Activated naive CD8-positive, alpha-beta T cell treated with anti-CD3 and anti-CD28 coated beads, Interleukin-2, amount 10 ng/mL, durations not matched to agents 7 days and 5 days (primary cell): ENCODE measurements at regions not wholly inside any gene's neighbourhood (a gene's known extent, or its start where the extent isn't known, plus 50 kb on each side); places are given as distances from the start of the nearest gene placed in this dataset.

Source experiments
- ATAC-seq: fragments of 150-1000 bp; cut with Tn5 transposase; one replicate; pipeline ENCODE4 v1.10.0; 2021; ENCODE audit warnings: low read depth, moderate library complexity
- POLR2A ChIA-PET: fragments of 350-600 bp; sonication (Branson Sonifier 250); formaldehyde crosslinking; loops from one replicate; lab custom pipeline; 2021; ENCODE audit warnings: antibody characterized with exemption; lab: Charles Lee
- DNase-seq: peaks from one replicate; pipeline ENCODE4 v3.0.0; 2021
- H3K27ac Mint-ChIP-seq: one replicate; pipeline ENCODE4 v1.8.0; 2022; ENCODE audit warnings: mild to moderate bottlenecking, mixed read lengths
- H3K27me3 Mint-ChIP-seq: one replicate; pipeline ENCODE4 v1.8.0; 2022; ENCODE audit warnings: mild to moderate bottlenecking, moderate library complexity, mixed read lengths
- H3K36me3 Mint-ChIP-seq: one replicate; pipeline ENCODE4 v1.8.0; 2021; ENCODE audit warnings: mild to moderate bottlenecking, mixed read lengths
- H3K4me1 Mint-ChIP-seq: one replicate; pipeline ENCODE4 v1.8.0; 2021; ENCODE audit warnings: mixed read lengths
- H3K4me3 Mint-ChIP-seq: one replicate; pipeline ENCODE4 v1.8.0; 2022; ENCODE audit warnings: mild to moderate bottlenecking, moderate library complexity, mixed read lengths
- H3K9me3 Mint-ChIP-seq: one replicate; pipeline ENCODE4 v1.8.0; 2021; ENCODE audit warnings: mixed read lengths

GRCh38 chr16:85178596-85178995 is 66.3 kb upstream of the CIBAR2 start:
- H3K4me3 Mint-ChIP-seq, result no peak overlapping the region
- POLR2A ChIA-PET, result no interaction called here

DNA sequence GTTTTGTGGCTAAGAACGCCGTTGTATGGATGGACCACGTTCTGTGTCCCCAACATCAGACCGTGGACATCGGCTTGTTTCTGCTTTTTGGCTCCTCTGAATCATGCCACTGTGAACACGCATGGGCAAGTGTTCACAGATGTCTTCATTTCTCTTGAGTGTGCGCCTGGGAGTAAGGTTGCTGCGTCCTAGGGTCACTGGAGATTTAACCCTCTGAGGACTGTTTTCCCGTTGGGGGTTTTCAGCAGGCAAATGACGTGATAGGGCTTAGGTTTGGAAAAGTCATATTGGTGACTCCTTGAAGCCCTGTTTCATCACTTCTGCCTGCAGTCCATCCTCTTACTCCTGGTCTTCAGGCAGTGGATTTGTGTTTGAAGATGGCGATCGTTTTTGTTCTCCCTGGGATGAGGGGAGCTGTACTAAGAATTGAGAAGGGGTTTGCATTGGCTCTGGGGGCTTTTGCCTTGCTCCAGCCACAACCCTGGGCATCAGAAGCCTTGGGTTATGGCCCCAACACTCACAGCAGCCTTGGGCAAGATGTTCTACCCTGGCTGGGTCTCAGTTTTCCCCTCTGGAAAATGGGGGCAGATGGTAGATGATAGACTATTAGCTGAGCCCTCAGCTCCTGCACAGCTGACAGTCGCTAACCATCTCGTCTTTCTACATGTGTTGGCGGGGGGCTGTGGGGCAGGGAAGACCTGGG is 67.2 kb upstream of the CIBAR2 start:
- Mint-ChIP-seq H3K4me1 (peaks cover 3% of the 10 kb centered on the region), H3K27ac (no peak overlapping the region), H3K36me3 (no peaks in the 10 kb centered on the region), H3K4me3 (no peak overlapping the region), H3K27me3 (peaks cover 17% of the 10 kb centered on the region), H3K9me3 (peaks cover 8% of the 10 kb centered on the region)
- POLR2A ChIA-PET, result no interaction called here
- ATAC-seq (no peak), DNase-seq (no peak)

More at GRCh38 chr16:85178596-85178995, 66.3 kb upstream of the CIBAR2 start:
- H3K4me1 Mint-ChIP-seq, result peaks cover 3% of the 10 kb centered on the region
- peaks cover 23% of the 10 kb centered on the region for H3K27me3 Mint-ChIP-seq
- H3K9me3 Mint-ChIP-seq, result peaks cover 4% of the 10 kb centered on the region
- ATAC-seq (no peak), DNase-seq (no peak)
- no peak overlapping the region for H3K27ac Mint-ChIP-seq
- no peaks in the 10 kb centered on the region for H3K36me3 Mint-ChIP-seq

- Mint-ChIP-seq H3K27me3 (peaks cover 19% of the 10 kb centered on the region), H3K4me3 (no peak overlapping the region), H3K4me1 (peaks cover 3% of the 10 kb centered on the region), H3K9me3 (peaks cover 10% of the 10 kb centered on the region), H3K27ac (no peak overlapping the region), H3K36me3 (no peaks in the 10 kb centered on the region)
- DNase-seq, result no peak
- POLR2A ChIA-PET, result no interaction called here
- no peak for ATAC-seq
Observed at GRCh38 chr16:85180047-85180826, 68.0 kb upstream of the CIBAR2 start.

DNA sequence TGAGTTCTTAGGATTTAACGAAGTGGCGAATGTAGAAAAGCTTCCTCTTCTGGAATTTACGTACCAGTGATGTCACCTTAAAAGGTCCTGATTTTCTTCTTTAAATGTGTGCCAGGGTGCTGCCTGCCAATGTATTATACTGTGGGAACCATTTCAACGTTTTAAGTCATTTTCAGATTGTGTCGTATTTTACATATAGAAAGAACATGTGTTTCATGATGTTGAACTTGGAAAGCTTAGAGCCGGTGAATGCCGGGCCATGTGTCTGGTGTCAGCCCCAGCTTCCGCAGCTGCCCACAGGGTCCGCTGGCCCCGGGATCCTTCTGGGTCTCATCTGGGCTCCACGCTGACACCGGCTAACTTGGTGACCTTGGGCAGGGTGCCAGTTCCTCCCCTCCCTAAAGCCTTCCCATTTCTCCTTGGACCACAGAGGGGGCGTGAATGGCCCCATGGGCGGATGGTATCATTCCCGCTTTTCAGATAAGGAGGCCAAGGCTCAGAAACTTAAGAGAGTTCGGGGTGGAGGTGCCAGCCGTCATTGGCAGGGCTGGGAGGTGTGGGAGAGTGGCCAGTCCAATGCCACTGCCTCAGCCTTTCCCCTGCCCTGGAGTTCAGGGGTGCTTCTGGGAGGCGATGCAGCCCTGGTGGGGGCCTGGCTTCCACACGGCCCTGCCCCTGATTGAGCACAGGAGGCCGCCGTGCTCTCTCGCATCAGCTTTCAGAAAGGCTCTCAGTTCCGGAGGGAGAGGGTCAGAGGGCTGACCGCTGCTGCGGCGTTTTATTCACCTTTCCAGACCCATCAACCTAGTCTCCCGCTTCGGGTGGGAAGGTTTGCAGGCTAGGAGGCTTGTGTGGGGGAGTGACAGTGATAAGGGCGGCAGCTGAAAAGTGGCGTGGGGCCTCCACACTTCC is 68.8 kb upstream of the CIBAR2 start:
- H3K27me3 Mint-ChIP-seq, result peaks cover 17% of the 10 kb centered on the region
- ATAC-seq (no peak), DNase-seq (no peak)
- peaks cover 10% of the 10 kb centered on the region for H3K9me3 Mint-ChIP-seq
- peaks cover 3% of the 10 kb centered on the region for H3K4me1 Mint-ChIP-seq
- POLR2A ChIA-PET, result no interaction called here
- H3K36me3 Mint-ChIP-seq, result no peaks in the 10 kb centered on the region
- no peak overlapping the region for H3K27ac Mint-ChIP-seq
- no peak overlapping the region for H3K4me3 Mint-ChIP-seq

DNA sequence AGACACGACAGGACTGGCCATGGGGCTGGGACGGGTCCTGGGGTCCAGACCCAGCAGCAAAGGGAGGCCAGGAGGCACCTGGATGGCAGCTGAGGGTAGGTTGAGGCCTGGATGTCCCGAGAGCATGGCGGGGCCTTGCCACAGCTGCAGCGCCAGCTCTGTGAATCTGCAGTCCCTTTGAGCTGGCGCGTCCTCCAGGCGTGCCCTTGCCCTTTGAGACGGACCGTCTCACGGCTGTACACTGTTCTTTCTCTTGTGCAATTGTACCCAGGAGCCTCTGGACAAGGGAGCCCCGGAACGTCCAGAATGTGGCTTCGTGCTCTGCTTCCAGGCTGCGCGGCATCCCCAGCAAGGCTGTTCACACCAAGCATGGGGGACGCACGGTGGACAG is 69.5 kb upstream of the CIBAR2 start:
- Mint-ChIP-seq H3K36me3 (no peaks in the 10 kb centered on the region), H3K27ac (no peak overlapping the region), H3K4me3 (no peak overlapping the region), H3K4me1 (peaks cover 3% of the 10 kb centered on the region), H3K27me3 (peaks cover 11% of the 10 kb centered on the region), H3K9me3 (peaks cover 10% of the 10 kb centered on the region)
- POLR2A ChIA-PET, result no interaction called here
- ATAC-seq, result no peak
- DNase-seq, result no peak

- Mint-ChIP-seq H3K36me3 (no peaks in the 10 kb centered on the region), H3K27me3 (peaks cover 9% of the 10 kb centered on the region), H3K9me3 (peaks cover 10% of the 10 kb centered on the region), H3K27ac (no peak overlapping the region), H3K4me1 (peaks cover 3% of the 10 kb centered on the region), H3K4me3 (no peak overlapping the region)
- POLR2A ChIA-PET, result no interaction called here
- no peak for DNase-seq
- no peak for ATAC-seq
Observed at GRCh38 chr16:85182286-85182685, 70.0 kb upstream of the CIBAR2 start.

DNA sequence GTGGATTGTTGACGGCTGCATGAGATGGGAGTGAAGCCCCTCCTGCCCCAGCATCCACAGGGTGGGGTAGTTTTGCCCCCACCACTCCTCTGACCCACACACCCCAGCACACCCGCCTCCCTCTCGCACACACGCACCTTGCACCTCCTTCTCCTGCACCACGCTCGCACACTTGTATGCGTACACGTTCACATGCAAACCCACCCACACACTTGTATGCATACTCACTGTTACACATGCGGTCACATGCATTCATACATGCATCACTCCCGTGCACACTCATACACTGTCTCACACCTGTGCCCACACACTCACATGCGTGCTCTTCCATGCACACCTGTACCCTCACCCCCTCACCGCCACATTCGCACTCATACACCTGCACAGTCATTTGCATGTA is 70.5 kb upstream of the CIBAR2 start:
- ATAC-seq, result no peak
- POLR2A ChIA-PET, result no interaction called here
- Mint-ChIP-seq H3K9me3 (peaks cover 10% of the 10 kb centered on the region), H3K27me3 (peaks cover 5% of the 10 kb centered on the region), H3K4me3 (no peak overlapping the region), H3K27ac (no peak overlapping the region), H3K36me3 (no peaks in the 10 kb centered on the region), H3K4me1 (peaks cover 3% of the 10 kb centered on the region)
- DNase-seq, result no peak

DNA sequence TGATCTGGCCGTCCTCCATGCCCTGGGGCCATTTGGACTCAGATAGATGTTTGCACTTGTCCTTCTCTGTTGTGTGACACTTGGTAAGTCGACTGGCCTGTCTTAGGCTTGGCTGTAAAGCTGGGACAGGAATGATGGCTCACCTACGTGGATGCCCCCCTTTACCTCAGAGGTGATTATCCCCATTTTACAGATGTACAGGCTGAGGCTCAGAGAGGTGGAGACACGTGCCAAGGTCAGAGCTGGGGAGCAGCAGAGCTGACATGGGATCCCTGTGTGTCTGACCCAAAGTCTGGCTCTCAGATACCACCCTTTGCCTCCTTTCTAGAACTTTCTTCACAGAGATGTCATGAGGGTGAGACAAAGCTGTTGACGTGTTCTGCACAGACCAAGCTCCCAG is 71.3 kb upstream of the CIBAR2 start:
- no peak for ATAC-seq
- Mint-ChIP-seq H3K4me1 (peaks cover 3% of the 10 kb centered on the region), H3K9me3 (peaks cover 10% of the 10 kb centered on the region), H3K4me3 (no peak overlapping the region), H3K27me3 (peaks cover 7% of the 10 kb centered on the region), H3K27ac (no peak overlapping the region), H3K36me3 (no peaks in the 10 kb centered on the region)
- DNase-seq, result no peak
- POLR2A ChIA-PET, result interaction anchor here (0.6 kb wide), 1 partner anchor 540 kb away, joined by 3 read pairs; no protein-coding TSS in a partner anchor

GRCh38 chr16:85184404-85184803 is 72.1 kb upstream of the CIBAR2 start:
- Mint-ChIP-seq H3K4me1 (peaks cover 3% of the 10 kb centered on the region), H3K27ac (no peak overlapping the region), H3K27me3 (peaks cover 13% of the 10 kb centered on the region), H3K36me3 (no peaks in the 10 kb centered on the region), H3K4me3 (no peak overlapping the region), H3K9me3 (peaks cover 12% of the 10 kb centered on the region)
- ATAC-seq (no peak), DNase-seq (no peak)
- POLR2A ChIA-PET, result no interaction called here

GRCh38 chr16:85185303-85186100 is 73.2 kb upstream of the CIBAR2 start:
- H3K9me3 Mint-ChIP-seq, result peaks cover 12% of the 10 kb centered on the region
- POLR2A ChIA-PET, result no interaction called here
- peaks cover 3% of the 10 kb centered on the region for H3K4me1 Mint-ChIP-seq
- no peak overlapping the region for H3K4me3 Mint-ChIP-seq
- no peak for ATAC-seq
- H3K36me3 Mint-ChIP-seq, result no peaks in the 10 kb centered on the region
- no peak overlapping the region for H3K27ac Mint-ChIP-seq
- no peak for DNase-seq
- H3K27me3 Mint-ChIP-seq, result peaks cover 13% of the 10 kb centered on the region

GRCh38 chr16:85187002-85187401 is 74.7 kb upstream of the CIBAR2 start:
- DNase-seq (no peak), ATAC-seq (no peak)
- no peak overlapping the region for H3K27ac Mint-ChIP-seq
- H3K27me3 Mint-ChIP-seq, result peaks cover 15% of the 10 kb centered on the region
- no peaks in the 10 kb centered on the region for H3K36me3 Mint-ChIP-seq
- peaks cover 3% of the 10 kb centered on the region for H3K4me1 Mint-ChIP-seq
- H3K9me3 Mint-ChIP-seq, result peaks cover 12% of the 10 kb centered on the region
- no peak overlapping the region for H3K4me3 Mint-ChIP-seq
- POLR2A ChIA-PET, result no interaction called here

GRCh38 chr16:85187447-85187846 is 75.2 kb upstream of the CIBAR2 start:
- Mint-ChIP-seq H3K4me3 (no peak overlapping the region), H3K9me3 (peaks cover 12% of the 10 kb centered on the region), H3K27ac (no peak overlapping the region), H3K27me3 (peaks cover 15% of the 10 kb centered on the region), H3K4me1 (peaks cover 3% of the 10 kb centered on the region), H3K36me3 (no peaks in the 10 kb centered on the region)
- POLR2A ChIA-PET, result no interaction called here
- ATAC-seq (no peak), DNase-seq (no peak)

- peaks cover 10% of the 10 kb centered on the region for H3K9me3 Mint-ChIP-seq
- H3K27me3 Mint-ChIP-seq, result peaks cover 15% of the 10 kb centered on the region
- H3K27ac Mint-ChIP-seq, result no peak overlapping the region
- H3K4me3 Mint-ChIP-seq, result no peak overlapping the region
- no peaks in the 10 kb centered on the region for H3K36me3 Mint-ChIP-seq
- no peak for DNase-seq
- POLR2A ChIA-PET, result no interaction called here
- ATAC-seq, result no peak
- peaks cover under 1% of the 10 kb centered on the region for H3K4me1 Mint-ChIP-seq
Observed at GRCh38 chr16:85187886-85188285, 75.6 kb upstream of the CIBAR2 start.
